SKM-1 (cell line): ENCODE measurements at regions not wholly inside any gene's neighbourhood (a gene's known extent, or its start where the extent isn't known, plus 50 kb on each side); places are given as distances from the start of the nearest gene placed in this dataset.

Source experiments
- DNase-seq: peaks from one replicate; lab custom pipeline; 2025; ENCODE audit not compliant: unreplicated experiment; lab: John Stamatoyannopoulos, UW

GRCh38 chr15:93150910-93151881 lies 62.2 kb upstream of the RGMA start:
- no peak for DNase-seq

GRCh38 chr15:93146601-93147000 lies 57.6 kb upstream of the RGMA start:
- no peak for DNase-seq

GRCh38 chr15:93146196-93146595 lies 57.2 kb upstream of the RGMA start:
- DNase-seq = no peak

- DNase-seq = no peak
Measured at GRCh38 chr15:93144463-93145236, 55.6 kb upstream of the RGMA start.

GRCh38 chr15:93143186-93143585 lies 54.2 kb upstream of the RGMA start:
- DNase-seq = no peak

GRCh38 chr15:93141371-93141794 lies 52.4 kb upstream of the RGMA start:
- DNase-seq = no peak

GRCh38 chr15:93139436-93139835 lies 50.4 kb upstream of the RGMA start:
- no peak for DNase-seq

GRCh38 chr15:93138681-93139250 lies 49.8 kb upstream of the RGMA start:
- DNase-seq = no peak
